GM12891 (cell line): ENCODE measurements at regions not wholly inside any gene's neighbourhood (a gene's known extent, or its start where the extent isn't known, plus 50 kb on each side); places are given as distances from the start of the nearest gene placed in this dataset.

Source experiments
- DNase-seq: peaks from one replicate; pipeline ENCODE4 v3.0.0; 2011; ENCODE audit warnings: low spot score; ENCODE audit not compliant: insufficient read length
- FAIRE-seq: peaks from 2 replicates; lab custom pipeline; 2011; peaks lifted over from hg19 to GRCh38; lab: Jason Lieb, UNC
- PAX5 ChIP-seq: IDR thresholded peaks from 2 replicates; pipeline ENCODE4 v1.6.1; 2011; ENCODE audit warnings: low read length, moderate library complexity, mild to moderate bottlenecking; ENCODE audit not compliant: insufficient read depth, severe bottlenecking
- POLR2A ChIP-seq: IDR thresholded peaks from 2 replicates; pipeline ENCODE4 v1.6.1; 2011; ENCODE audit warnings: low read depth, low read length, control low read depth
- POLR2AphosphoS5 ChIP-seq: IDR thresholded peaks from 2 replicates; pipeline ENCODE4 v1.6.1; 2011; ENCODE audit warnings: low read depth, low read length, control low read depth
- POU2F2 ChIP-seq: IDR thresholded peaks from 2 replicates; pipeline ENCODE4 v1.6.1; 2011; ENCODE audit warnings: low read depth, mild to moderate bottlenecking, control low read depth, low read length, moderate library complexity
- SPI1 ChIP-seq: IDR thresholded peaks from 2 replicates; pipeline ENCODE4 v1.6.1; 2011; ENCODE audit warnings: low read depth, low read length, control low read depth
- TAF1 ChIP-seq: IDR thresholded peaks from 2 replicates; pipeline ENCODE4 v1.6.1; 2011; ENCODE audit warnings: low read depth, low read length, control low read depth

GRCh38 chr9:81381694-81382093 is 307.7 kb downstream of the TLE1 start:
- DNase-seq (no peak), FAIRE-seq (no peak)
- TF ChIP-seq POLR2A: no peak
- TF ChIP-seq SPI1: no peak
- TF ChIP-seq POU2F2: no peak
- TF ChIP-seq TAF1: no peak
- no peak for TF ChIP-seq POLR2AphosphoS5
- TF ChIP-seq PAX5: no peak

- DNase-seq: no peak
- no peak for FAIRE-seq
- TF ChIP-seq SPI1: no peak
- TF ChIP-seq POLR2A: no peak
- TF ChIP-seq POU2F2: no peak
- no peak for TF ChIP-seq TAF1
- TF ChIP-seq POLR2AphosphoS5: no peak
- no peak for TF ChIP-seq PAX5
Measured at GRCh38 chr9:81380504-81381359, 308.6 kb downstream of the TLE1 start.

- TF ChIP-seq TAF1 (no peak), POLR2AphosphoS5 (no peak), POLR2A (no peak), SPI1 (no peak), POU2F2 (no peak), PAX5 (no peak)
- DNase-seq (no peak), FAIRE-seq (no peak)
Measured at GRCh38 chr9:81379655-81380054, 309.7 kb downstream of the TLE1 start.

- TF ChIP-seq POLR2A (no peak), TAF1 (no peak), POLR2AphosphoS5 (no peak)
- FAIRE-seq (no peak), DNase-seq (no peak)
Measured at GRCh38 chr9:81377921-81378320, 311.4 kb downstream of the TLE1 start.

- FAIRE-seq: no peak
- TF ChIP-seq SPI1 (no peak), TAF1 (no peak), POLR2AphosphoS5 (no peak), POU2F2 (no peak), POLR2A (no peak), PAX5 (no peak)
- no peak for DNase-seq
Measured at GRCh38 chr9:81377320-81377719, 312.0 kb downstream of the TLE1 start.

- FAIRE-seq: no peak
- no peak for DNase-seq
- TF ChIP-seq POU2F2: no peak
- TF ChIP-seq PAX5: no peak
- no peak for TF ChIP-seq TAF1
- no peak for TF ChIP-seq POLR2AphosphoS5
- no peak for TF ChIP-seq SPI1
- no peak for TF ChIP-seq POLR2A
Measured at GRCh38 chr9:81375187-81376100, 313.9 kb downstream of the TLE1 start.

GRCh38 chr9:81374459-81375186 is 314.7 kb downstream of the TLE1 start:
- TF ChIP-seq POLR2A (no peak), POLR2AphosphoS5 (no peak), POU2F2 (no peak), TAF1 (no peak), SPI1 (no peak), PAX5 (no peak)
- FAIRE-seq (no peak), DNase-seq (no peak)

- DNase-seq (no peak), FAIRE-seq (no peak)
- no peak for TF ChIP-seq TAF1
- no peak for TF ChIP-seq PAX5
- TF ChIP-seq POU2F2: no peak
- no peak for TF ChIP-seq SPI1
- TF ChIP-seq POLR2AphosphoS5: no peak
- no peak for TF ChIP-seq POLR2A
Measured at GRCh38 chr9:81373294-81373693, 316.1 kb downstream of the TLE1 start.

- TF ChIP-seq PAX5: no peak
- TF ChIP-seq TAF1: no peak
- no peak for TF ChIP-seq POU2F2
- no peak for TF ChIP-seq SPI1
- no peak for TF ChIP-seq POLR2A
- no peak for TF ChIP-seq POLR2AphosphoS5
- no peak for DNase-seq
- no peak for FAIRE-seq
Measured at GRCh38 chr9:81372628-81373191, 316.6 kb downstream of the TLE1 start.
